CD4-positive, CD25-positive, alpha-beta regulatory T cell (primary cell): ENCODE measurements at regions not wholly inside any gene's neighbourhood (a gene's known extent, or its start where the extent isn't known, plus 50 kb on each side); places are given as distances from the start of the nearest gene placed in this dataset.

Source experiments
- ATAC-seq, 2 donors: fragments of 150-1000 bp; cut with Tn5 transposase; one replicate each; pipeline ENCODE4 v1.10.0; 2021; ENCODE audit warnings: low read depth in 2 of 2, moderate number of reproducible peaks in 2 of 2, moderate library complexity in 1 of 2
- DNase-seq, 3 donors: peaks; one replicate each; pipeline versions ENCODE4 v3.0.0 to v3.0.0-alpha.2; 2012 to 2022; ENCODE audit warnings: mixed read lengths in 1 of 3
- H3K27ac ChIP-seq: one replicate; pipeline ENCODE4 v1.7.0; 2013; ENCODE audit warnings: mild to moderate bottlenecking, low read length; ENCODE audit not compliant: insufficient read depth, poor library complexity, severe bottlenecking
- H3K27me3 ChIP-seq: one replicate; pipeline ENCODE4 v1.7.0; 2013; ENCODE audit warnings: low read length; ENCODE audit not compliant: control insufficient read depth, insufficient read depth
- H3K36me3 ChIP-seq: one replicate; pipeline ENCODE4 v1.7.0; 2013; ENCODE audit warnings: mild to moderate bottlenecking, low read length, moderate library complexity; ENCODE audit not compliant: control insufficient read depth, insufficient read depth
- H3K4me1 ChIP-seq: 2 replicates; pipeline ENCODE4 v1.7.0; 2013; ENCODE audit warnings: mild to moderate bottlenecking, low read length; ENCODE audit not compliant: insufficient read depth, control insufficient read depth, poor library complexity, severe bottlenecking
- H3K4me3 ChIP-seq: one replicate; pipeline ENCODE4 v1.7.0; 2013; ENCODE audit warnings: low read depth, mild to moderate bottlenecking, low read length, moderate library complexity
- H3K9me3 ChIP-seq, 2 experiments: 1 replicate in 1 of 2; 2 replicates in 1 of 2; pipeline ENCODE4 v1.7.0; 2013; ENCODE audit warnings: low read length in 2 of 2, mild to moderate bottlenecking in 1 of 2, moderate library complexity in 1 of 2; ENCODE audit not compliant: control insufficient read depth in 2 of 2
- H3K27ac Mint-ChIP-seq, 3 donors: one replicate each; pipeline ENCODE4 v1.8.0; 2020 to 2022; ENCODE audit warnings: mild to moderate bottlenecking in 3 of 3, mixed read lengths in 3 of 3, moderate library complexity in 2 of 3
- H3K27me3 Mint-ChIP-seq: one replicate; pipeline ENCODE4 v1.8.0; 2022; ENCODE audit warnings: mild to moderate bottlenecking, mixed read lengths
- H3K36me3 Mint-ChIP-seq: one replicate; pipeline ENCODE4 v1.8.0; 2020; ENCODE audit warnings: mixed read lengths
- H3K4me1 Mint-ChIP-seq, 4 donors: one replicate each; pipeline ENCODE4 v1.8.0; 2020 to 2022; ENCODE audit warnings: mixed read lengths in 4 of 4, mild to moderate bottlenecking in 1 of 4
- H3K4me3 Mint-ChIP-seq, 4 donors: one replicate each; pipeline ENCODE4 v1.8.0; 2020 to 2022; ENCODE audit warnings: mild to moderate bottlenecking in 4 of 4, mixed read lengths in 4 of 4, moderate library complexity in 3 of 4
- H3K9me3 Mint-ChIP-seq, 7 donors: one replicate each; pipeline ENCODE4 v1.8.0; 2020 to 2022; ENCODE audit warnings: mixed read lengths in 7 of 7, mild to moderate bottlenecking in 3 of 7, moderate library complexity in 2 of 7

DNA sequence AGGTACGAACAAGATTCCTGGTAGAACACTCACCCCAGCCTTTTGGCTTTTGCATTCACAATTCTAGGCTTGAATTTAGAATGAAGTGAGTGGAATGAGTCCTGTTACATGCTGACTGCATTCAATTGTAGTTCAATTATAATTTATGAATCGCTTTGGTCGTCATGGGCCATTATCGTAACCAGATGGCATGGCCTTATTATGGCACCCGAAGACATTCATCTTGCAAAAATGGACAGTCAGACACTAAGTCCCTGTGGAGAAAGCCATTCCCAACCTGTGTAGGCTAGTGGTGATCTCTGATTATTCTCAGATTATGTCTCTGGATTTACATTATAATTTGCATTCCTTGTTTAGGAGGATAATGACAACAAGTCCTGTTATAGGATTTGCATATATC lies 292.4 kb upstream of the NPSR1 start:
- no peaks in the 10 kb centered on the region for H3K36me3 ChIP-seq
- ATAC-seq (no peak), DNase-seq (no peak)
- Mint-ChIP-seq H3K4me1 (no peaks in the 10 kb centered on the region), H3K36me3 (no peaks in the 10 kb centered on the region), H3K27me3 (no peaks in the 10 kb centered on the region), H3K4me3 (no peak overlapping the region), H3K27ac (no peak overlapping the region), H3K9me3 (peaks cover 0 to 5% (median 2%) of the 10 kb centered on the region in 7 donors)
- no peaks in the 10 kb centered on the region for H3K27me3 ChIP-seq
- no peaks in the 10 kb centered on the region for H3K9me3 ChIP-seq
- no peak overlapping the region for H3K27ac ChIP-seq
- no peak overlapping the region for H3K4me3 ChIP-seq
- no peaks in the 10 kb centered on the region for H3K4me1 ChIP-seq

GRCh38 chr7:34371922-34372321 lies 286.1 kb upstream of the NPSR1 start:
- Histone ChIP-seq H3K27ac (no peak overlapping the region), H3K36me3 (no peaks in the 10 kb centered on the region), H3K9me3 (no peaks in the 10 kb centered on the region), H3K4me3 (no peak overlapping the region), H3K27me3 (no peaks in the 10 kb centered on the region), H3K4me1 (no peaks in the 10 kb centered on the region)
- ATAC-seq = no peak
- no peaks in the 10 kb centered on the region for H3K27me3 Mint-ChIP-seq
- H3K36me3 Mint-ChIP-seq = no peaks in the 10 kb centered on the region
- H3K4me3 Mint-ChIP-seq = no peak overlapping the region
- no peak overlapping the region for H3K27ac Mint-ChIP-seq
- H3K9me3 Mint-ChIP-seq = peaks cover 1 to 10% (median 4%) of the 10 kb centered on the region in 7 donors
- no peaks in the 10 kb centered on the region for H3K4me1 Mint-ChIP-seq
- DNase-seq = no peak

DNA sequence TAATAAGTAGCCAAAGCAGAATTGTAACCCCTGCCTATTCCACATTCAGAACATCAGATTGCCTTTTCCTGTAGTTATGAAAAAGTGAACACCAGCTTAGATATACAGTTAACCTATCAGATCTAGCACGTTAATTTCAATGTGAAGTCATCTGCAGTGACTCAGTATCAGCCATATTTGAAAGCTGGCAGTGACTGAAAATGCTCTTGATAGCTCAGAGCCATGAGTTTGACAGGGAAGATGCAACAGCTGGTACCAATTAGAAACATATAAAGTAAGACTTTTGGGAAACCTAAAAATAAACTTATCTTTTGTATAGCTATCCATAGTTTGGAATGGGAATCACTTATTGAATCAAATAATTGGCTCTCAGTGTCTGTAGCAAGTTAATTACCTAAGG lies 284.1 kb upstream of the NPSR1 start:
- Mint-ChIP-seq H3K36me3 (no peaks in the 10 kb centered on the region), H3K4me1 (no peaks in the 10 kb centered on the region), H3K9me3 (peaks cover 0 to 17% (median 5%) of the 10 kb centered on the region in 7 donors), H3K4me3 (no peak overlapping the region), H3K27me3 (no peaks in the 10 kb centered on the region), H3K27ac (no peak overlapping the region)
- Histone ChIP-seq H3K36me3 (no peaks in the 10 kb centered on the region), H3K27ac (no peak overlapping the region), H3K4me3 (no peak overlapping the region), H3K9me3 (no peaks in the 10 kb centered on the region), H3K27me3 (no peaks in the 10 kb centered on the region), H3K4me1 (no peaks in the 10 kb centered on the region)
- DNase-seq = no peak
- no peak for ATAC-seq

GRCh38 chr7:34382166-34382893 lies 275.7 kb upstream of the NPSR1 start:
- Mint-ChIP-seq H3K9me3 (peaks cover 0 to 25% (median 5%) of the 10 kb centered on the region in 7 donors), H3K36me3 (peaks cover 3% of the 10 kb centered on the region), H3K27ac (no peak overlapping the region), H3K4me1 (no peaks in the 10 kb centered on the region), H3K4me3 (no peak overlapping the region), H3K27me3 (no peaks in the 10 kb centered on the region)
- Histone ChIP-seq H3K4me3 (no peak overlapping the region), H3K27ac (no peak overlapping the region), H3K36me3 (no peaks in the 10 kb centered on the region), H3K27me3 (no peaks in the 10 kb centered on the region), H3K4me1 (no peaks in the 10 kb centered on the region), H3K9me3 (peaks cover 0 to 11% of the 10 kb centered on the region in 2 experiments)
- DNase-seq (no peak), ATAC-seq (no peak)

GRCh38 chr7:34385384-34385783 lies 272.6 kb upstream of the NPSR1 start:
- H3K27me3 Mint-ChIP-seq = no peaks in the 10 kb centered on the region
- H3K27me3 ChIP-seq = no peaks in the 10 kb centered on the region
- no peak overlapping the region for H3K4me3 ChIP-seq
- no peak overlapping the region for H3K27ac ChIP-seq
- H3K4me3 Mint-ChIP-seq = no peak overlapping the region
- ATAC-seq (no peak), DNase-seq (no peak)
- H3K9me3 ChIP-seq = peaks cover 0 to 11% of the 10 kb centered on the region in 2 experiments
- H3K36me3 ChIP-seq = no peaks in the 10 kb centered on the region
- H3K9me3 Mint-ChIP-seq = peaks cover 0 to 21% (median 4%) of the 10 kb centered on the region in 7 donors
- H3K27ac Mint-ChIP-seq = no peak overlapping the region
- H3K36me3 Mint-ChIP-seq = peaks cover 3% of the 10 kb centered on the region
- H3K4me1 Mint-ChIP-seq = no peaks in the 10 kb centered on the region
- no peaks in the 10 kb centered on the region for H3K4me1 ChIP-seq

GRCh38 chr7:34389332-34390078 lies 268.5 kb upstream of the NPSR1 start:
- no peaks in the 10 kb centered on the region for H3K4me1 ChIP-seq
- ATAC-seq (no peak), DNase-seq (no peak)
- H3K27ac Mint-ChIP-seq = no peak overlapping the region
- peaks cover 0 to 7% (median 2%) of the 10 kb centered on the region in 7 donors for H3K9me3 Mint-ChIP-seq
- H3K9me3 ChIP-seq = no peaks in the 10 kb centered on the region
- H3K36me3 Mint-ChIP-seq = no peaks in the 10 kb centered on the region
- no peak overlapping the region for H3K4me3 ChIP-seq
- H3K4me1 Mint-ChIP-seq = no peaks in the 10 kb centered on the region
- H3K4me3 Mint-ChIP-seq = no peak overlapping the region
- H3K27ac ChIP-seq = no peak overlapping the region
- no peaks in the 10 kb centered on the region for H3K36me3 ChIP-seq
- H3K27me3 Mint-ChIP-seq = no peaks in the 10 kb centered on the region
- no peaks in the 10 kb centered on the region for H3K27me3 ChIP-seq

DNA sequence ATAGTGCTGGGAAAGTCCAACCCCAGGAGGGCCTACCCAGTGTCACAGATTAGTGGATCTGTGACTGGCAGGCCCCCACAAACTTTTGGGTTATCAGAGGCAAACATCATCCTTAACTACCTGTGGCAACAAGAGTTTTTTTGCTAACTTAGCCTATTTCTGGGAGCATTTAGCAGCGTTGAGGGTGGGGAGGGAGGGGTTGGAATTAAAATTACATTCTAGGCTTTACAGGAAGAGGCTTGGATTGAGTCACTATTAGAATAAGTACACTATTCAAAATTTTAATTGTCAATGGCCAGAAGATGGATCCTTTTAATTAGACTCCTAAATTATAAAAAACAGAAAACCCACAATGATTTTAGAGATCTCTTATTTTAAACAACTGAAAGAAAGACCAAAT lies 267.9 kb upstream of the NPSR1 start:
- Histone ChIP-seq H3K27ac (no peak overlapping the region), H3K9me3 (no peaks in the 10 kb centered on the region), H3K4me1 (no peaks in the 10 kb centered on the region), H3K4me3 (no peak overlapping the region), H3K36me3 (no peaks in the 10 kb centered on the region), H3K27me3 (no peaks in the 10 kb centered on the region)
- H3K27ac Mint-ChIP-seq = no peak overlapping the region
- no peak overlapping the region for H3K4me3 Mint-ChIP-seq
- ATAC-seq (no peak), DNase-seq (no peak)
- H3K36me3 Mint-ChIP-seq = no peaks in the 10 kb centered on the region
- no peaks in the 10 kb centered on the region for H3K27me3 Mint-ChIP-seq
- no peaks in the 10 kb centered on the region for H3K4me1 Mint-ChIP-seq
- peaks cover 0 to 7% (median 2%) of the 10 kb centered on the region in 7 donors for H3K9me3 Mint-ChIP-seq

DNA sequence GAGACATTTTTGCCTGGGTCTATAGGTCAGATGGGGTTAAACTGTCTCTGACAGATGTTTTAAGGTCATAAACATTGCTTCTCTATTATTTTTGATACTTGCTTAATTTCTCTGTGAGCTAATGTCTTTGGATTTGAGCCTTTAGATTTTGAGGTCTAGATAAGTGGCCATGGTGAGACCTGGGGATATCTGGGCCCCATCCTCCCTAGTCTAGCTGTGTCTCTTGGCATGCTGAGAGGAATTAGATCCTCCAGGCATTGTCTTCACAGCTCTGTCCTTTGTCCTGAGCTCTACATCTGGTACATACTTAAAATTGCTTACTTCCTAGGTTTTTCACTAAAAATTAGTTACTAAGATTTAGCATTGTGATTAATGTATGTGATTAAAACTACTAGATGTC lies 265.0 kb upstream of the NPSR1 start:
- no peaks in the 10 kb centered on the region for H3K4me1 Mint-ChIP-seq
- no peaks in the 10 kb centered on the region for H3K27me3 Mint-ChIP-seq
- Histone ChIP-seq H3K27me3 (no peaks in the 10 kb centered on the region), H3K4me3 (no peak overlapping the region), H3K36me3 (no peaks in the 10 kb centered on the region), H3K27ac (no peak overlapping the region), H3K9me3 (no peaks in the 10 kb centered on the region), H3K4me1 (no peaks in the 10 kb centered on the region)
- H3K36me3 Mint-ChIP-seq = no peaks in the 10 kb centered on the region
- H3K9me3 Mint-ChIP-seq = peaks cover 0 to 4% (median 0%) of the 10 kb centered on the region in 7 donors
- H3K27ac Mint-ChIP-seq = no peak overlapping the region
- DNase-seq (no peak), ATAC-seq (no peak)
- no peak overlapping the region for H3K4me3 Mint-ChIP-seq
